ENCODE measurements at regions not wholly inside any gene's neighbourhood (a gene's known extent, or its start where the extent isn't known, plus 50 kb on each side); places are given as distances from the start of the nearest gene placed in this dataset.

DNA sequence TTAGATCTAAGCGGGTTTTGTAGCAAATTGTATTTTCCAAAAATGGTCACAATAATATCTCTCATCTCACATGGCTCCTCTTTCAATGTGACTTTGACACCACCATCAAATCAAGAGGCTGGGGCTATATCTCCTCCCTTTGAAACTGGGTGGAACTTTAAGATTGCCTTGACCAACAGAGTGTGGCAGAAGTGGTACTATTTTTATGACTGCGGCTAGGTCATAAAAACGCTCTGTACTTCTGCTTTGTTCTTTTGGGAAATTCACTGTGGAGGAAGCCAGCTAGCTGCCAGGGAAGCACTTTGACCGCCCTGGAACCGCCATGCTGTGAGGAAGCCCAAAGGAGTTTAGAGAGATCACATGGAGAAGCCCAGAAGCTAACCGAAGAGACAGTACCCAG is 50.7 kb upstream of the ACOT11 start:
- DNase-seq (ENCODE audit: low spot score) = no peak

DNA sequence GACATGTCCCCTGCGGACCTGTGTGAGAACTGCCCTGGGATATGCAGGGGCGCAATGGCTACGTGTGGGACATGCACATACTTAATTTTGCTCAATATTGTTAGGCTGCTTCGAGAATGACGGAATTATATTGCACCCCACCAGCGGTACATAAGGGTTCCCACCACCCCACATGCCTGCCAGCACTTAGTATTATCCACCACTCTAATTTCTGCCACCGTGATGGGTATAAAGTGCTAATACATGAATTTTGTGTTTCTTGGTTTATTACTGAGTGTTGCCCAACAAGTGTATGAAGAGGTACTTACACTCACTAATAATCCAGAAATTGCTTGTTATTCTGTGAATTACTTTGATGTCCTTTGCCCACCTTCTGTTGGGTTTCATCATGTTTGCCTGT is 52.1 kb upstream of the ACOT11 start:
- DNase-seq (ENCODE audit: low spot score) = no peak

DNA sequence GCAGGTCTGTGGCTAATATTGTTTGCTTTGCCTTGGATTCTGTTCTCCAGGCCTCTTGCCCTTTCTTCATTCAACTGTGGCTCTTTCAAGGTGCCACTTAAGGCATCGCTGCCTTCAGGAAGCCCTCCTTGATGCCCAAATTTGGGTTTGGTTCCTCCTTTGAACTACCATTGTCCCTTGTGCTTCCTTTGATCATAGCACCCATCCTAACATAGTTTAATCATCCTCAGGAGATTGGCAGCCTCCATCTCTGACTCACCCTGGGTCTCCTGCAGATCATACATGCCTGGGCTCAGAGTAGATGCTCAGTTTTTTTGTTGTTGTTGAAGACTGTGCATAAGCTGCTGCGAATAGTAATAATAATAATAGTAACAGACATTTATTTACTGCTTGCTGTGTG is 54.4 kb upstream of the ACOT11 start:
- no peak for DNase-seq (ENCODE audit: low spot score)

DNA sequence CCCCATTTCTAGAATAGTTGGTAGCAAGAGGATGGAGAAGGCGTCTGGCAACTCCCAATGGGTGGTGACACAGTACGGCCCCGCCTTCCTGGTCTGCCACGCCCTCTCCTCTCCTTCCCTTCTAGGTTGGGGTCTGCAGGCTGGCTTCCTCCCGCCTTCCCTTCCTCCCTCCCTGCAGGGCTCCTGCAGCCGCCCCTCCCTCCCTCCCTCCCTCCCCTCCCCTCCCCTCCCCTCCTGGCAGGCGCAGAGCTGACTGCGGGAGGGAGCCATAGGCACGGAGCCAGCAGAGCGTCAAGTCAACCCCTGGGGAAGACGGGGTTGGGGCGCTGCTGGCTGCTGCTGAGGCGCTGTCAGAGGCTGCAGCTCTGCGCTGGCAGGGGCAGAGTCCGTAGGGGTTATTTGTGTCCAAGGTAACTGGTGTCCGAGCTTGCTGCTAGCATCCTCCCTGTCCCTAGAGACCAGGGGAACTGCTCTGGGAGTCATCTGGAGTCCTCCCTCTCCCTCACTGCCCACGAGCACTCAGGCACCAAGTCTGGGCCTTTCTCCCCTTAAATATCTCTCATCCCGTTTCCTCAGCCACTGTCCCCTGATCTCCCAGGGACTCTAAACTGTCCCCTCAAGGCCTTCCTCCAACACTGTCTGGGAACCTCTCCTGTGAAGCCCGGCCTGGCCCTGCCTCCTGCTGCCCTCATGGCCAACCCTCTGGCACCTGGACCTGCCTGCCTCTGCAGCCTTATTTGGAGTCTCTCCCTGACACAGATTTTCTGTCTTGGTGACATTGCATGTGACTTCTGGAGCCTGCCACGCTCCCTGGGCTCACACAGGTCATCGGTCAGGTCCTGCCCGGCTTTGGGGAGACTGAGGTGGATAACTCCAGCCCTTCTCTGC is 57.4 kb upstream of the ACOT11 start:
- peak; percentile 89 for DNase-seq (ENCODE audit: low spot score)

DNA sequence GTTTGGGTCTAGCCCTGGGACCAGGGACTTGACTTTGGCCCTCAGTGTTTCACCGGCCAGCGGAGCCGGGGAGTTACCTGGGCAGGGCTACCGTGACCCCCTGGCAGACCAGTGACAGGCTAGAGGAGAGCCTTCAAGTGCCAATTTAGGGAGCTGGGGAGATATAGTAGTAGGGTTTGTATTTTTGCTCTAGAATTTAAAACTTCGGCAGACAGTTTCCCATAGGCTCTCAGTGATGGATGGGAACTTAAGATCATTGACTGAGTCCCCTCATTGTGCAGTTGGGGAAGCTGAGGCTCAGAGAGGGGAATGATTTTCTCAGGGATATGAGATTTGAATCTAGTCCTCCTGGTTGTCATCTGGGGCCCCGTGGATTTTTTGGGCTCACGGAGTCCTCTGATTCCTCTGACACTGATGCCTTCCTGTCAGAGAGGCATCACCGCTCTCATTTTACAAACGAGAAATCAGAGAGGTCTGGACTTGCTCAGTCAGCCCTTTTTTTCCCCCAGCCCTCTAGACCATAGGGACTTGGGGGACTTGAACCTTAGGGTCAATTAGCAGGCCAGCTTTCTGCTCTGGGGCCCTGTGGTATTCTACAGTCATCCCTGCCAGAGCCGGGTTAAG is 58.3 kb upstream of the ACOT11 start:
- no peak for DNase-seq (ENCODE audit: low spot score)

DNA sequence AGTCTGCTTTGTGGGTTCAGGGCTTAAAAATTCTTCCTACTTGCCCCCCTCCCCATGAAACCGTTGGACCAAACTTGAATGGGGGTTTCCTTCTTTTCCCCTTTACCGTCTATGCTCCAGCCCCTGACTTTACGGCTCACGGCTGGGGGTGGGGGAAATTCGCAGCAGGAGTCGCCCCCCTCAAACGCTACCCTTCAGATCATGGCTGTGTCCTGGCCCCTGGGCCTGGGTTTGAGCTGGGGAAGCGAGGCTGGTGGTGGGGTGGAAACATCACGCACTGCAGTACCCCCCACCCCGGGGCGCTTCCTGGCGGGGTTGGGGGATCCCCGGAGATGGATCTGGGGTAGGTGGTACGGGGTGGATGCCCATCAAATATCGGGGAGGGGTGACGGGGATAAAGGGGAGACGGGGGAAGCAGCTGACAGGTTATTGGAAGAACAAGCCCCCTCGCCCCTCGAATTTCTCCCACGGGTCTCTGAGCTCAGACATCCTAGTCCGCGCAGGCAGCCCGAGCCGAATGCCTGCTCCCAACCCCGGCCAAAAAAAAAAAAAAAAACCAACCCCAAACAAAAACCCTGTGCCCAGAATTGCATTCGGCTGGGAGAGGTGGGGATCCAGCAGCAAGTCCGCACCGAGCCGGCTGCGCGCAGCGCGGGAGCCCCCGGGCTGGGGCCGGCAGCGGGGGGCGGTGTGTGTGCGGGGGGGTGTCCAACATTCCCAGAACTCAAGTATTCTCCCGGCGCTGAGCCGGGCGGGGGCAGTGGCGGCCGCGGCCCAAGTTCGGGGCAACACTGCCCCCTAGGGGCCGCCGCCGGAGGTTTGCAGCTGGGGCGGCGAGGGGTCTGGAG is 59.0 kb upstream of the ACOT11 start:
- DNase-seq (ENCODE audit: low spot score) = peak; percentile 77

DNA sequence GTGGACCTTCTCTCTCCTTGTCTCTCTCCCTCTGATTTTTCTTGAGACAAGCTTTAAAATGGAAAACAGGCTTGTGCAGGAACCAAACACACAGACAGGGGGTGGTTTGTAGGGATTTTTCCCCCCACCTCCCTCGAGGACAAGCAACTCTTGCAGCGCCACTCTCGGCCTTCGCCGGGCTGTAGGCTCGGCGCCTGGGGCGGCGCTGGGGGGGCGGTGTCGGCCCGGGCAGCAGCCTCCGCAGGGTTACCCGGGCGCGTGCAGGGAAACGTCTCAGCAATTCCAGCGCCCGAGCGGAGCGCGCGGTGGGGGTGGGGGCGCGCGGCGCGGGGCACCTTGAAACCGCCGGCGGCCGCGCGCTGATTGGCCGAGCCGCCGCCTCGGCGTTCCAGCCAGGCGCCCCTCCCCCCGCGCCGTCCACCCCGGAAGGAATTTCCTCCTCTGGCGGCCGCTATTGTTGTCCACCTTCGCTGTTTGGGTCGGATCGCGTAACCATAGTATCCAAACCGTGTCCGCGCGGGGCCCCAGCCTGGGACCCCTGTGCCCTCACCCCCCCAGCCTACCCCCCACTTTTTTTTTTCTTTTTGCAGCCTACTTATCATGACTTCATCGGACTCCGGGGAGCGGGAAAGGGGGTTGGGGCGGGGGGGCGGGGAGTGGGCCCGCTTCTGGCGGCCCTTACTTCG is 59.8 kb upstream of the ACOT11 start:
- peak; percentile 81 for DNase-seq (ENCODE audit: low spot score)

DNA sequence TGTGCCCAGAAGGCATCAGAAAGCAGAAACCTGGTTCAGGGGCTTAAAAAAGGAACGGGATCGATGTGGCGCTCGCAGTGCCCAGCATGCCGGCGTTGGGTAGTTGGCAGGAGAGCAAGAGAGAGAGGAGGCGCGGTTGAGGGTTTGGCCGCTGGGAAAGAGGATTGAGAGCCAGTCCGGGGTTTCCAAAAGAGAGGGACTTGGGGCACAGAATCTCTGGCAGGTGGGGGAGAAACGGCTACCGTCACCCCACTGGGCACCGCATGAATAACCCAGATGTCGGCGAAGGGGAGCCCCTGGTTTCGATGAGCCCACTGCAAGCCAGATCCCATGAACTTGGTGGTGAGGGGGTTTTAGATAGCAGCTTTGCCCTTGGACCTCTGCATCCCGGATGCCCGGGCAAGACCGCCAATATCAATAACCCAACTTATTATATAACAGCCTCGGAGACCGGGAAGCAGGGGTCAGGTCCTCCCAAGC is 60.4 kb upstream of the ACOT11 start:
- DNase-seq (ENCODE audit: low spot score) = no peak

DNA sequence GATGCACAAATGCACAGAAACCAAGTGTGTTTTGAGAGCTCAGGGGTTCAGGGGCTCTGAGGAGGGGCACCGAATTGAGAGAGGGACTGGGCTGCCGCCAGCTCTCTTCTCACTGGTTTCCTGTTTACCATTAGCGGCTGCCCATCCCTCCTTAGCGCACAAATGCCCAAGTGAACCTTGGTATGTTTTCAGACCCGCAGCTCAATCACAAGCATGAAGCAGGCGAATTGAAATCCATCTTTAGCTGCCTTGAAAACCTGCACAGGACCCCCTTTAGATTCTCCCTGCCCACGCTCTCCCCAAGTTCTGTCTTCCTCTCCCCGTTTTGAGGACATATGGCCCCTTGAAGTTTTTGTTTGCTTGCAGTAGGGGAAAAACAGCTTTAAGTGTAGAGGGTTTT is 61.1 kb upstream of the ACOT11 start:
- no peak for DNase-seq (ENCODE audit: low spot score)

DNA sequence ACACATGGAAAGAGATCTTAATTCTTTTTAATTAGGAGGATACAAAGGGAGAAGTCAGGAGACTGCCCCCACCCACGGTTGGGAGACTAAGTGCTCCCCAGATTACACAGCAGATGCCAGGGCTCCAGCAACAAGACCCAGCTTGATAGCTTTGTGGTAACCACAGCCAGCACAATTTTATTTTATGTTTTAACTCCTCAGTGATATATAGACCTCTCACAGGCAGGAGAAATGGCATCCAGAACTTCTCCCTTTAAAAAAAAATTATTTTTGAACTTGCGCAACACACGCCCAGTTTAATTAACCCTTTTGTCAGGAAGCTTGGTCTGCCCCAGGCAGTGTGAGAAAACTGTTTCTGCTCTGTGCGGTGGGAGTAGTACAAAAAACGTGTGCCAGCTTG is 62.6 kb upstream of the ACOT11 start:
- DNase-seq (ENCODE audit: low spot score) = no peak

DNA sequence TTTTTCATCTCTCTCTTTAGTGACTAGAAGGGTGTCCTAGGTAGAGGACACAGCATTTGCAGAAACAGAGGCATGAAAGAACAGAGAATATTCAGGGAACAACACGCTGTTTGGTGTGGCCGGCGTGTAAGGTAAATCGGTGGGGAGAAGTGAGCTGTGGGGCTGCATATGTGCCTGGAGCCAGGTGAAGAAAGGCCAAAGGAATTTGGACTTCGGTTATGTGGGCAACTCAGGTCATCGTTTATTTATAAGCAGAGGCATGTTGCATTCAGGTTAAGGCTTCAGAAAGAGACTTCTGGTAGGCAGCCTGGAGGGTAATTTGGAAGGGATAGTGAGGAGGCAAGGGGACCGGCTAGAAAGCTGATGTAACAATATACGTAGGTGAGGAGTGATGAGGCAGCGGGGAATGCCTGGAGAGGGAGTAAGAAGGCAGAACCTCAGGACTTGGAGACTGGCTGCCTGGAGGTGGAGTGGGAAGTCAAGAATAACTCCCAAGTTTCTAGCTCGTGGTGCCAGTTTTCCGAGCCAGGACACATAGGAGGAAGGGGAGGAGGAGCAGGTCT is 64.1 kb upstream of the ACOT11 start:
- no peak for DNase-seq (ENCODE audit: low spot score)

DNA sequence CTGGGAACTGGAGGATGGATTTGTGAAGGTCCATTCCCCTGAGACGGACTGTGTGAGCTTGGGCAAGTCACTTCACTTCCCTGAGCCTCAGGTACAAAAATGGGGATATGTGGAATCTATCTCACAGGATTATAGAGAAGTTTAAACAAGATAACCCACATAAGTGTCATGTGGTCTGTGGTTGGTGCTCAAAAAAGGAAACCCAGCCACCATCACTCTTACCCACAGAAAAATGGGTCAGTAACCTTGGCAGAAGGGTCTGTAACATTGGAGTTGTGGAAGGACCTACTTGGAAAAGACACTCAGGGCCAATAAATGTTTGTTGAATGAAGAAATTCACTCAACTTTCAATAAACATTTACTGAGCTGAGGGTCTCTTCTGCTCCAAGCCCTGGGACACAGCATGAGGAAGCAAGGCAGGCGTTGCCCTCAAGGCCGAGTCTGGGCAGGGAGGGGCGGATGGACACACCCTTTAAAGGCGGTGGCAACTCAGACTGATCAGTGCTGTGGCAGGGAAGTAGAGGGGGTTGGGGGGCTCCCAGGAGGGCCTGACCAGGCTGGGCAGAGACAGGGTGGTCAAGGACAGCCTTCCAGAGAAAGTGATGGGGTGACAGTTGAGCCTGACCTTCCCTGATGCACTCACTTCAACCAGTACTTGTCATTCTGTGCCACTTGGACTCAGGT is 66.7 kb upstream of the ACOT11 start:
- DNase-seq (ENCODE audit: low spot score) = no peak

DNA sequence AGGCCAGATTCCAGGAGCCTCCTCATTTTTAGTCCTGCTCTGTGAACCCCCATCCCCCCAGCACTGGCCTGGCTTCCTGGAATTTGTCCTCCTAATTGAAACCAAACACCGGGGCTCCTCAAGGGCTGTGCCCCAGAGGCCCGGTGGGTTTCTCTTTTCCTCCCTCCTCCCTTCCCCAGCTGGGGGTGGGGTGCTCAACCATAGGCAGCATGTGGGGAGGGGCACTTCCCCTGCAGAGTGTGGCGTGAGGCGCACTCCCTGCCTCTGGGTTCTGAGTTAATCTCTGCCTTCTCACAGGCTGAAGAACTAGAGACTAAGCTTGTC is 67.5 kb upstream of the ACOT11 start:
- DNase-seq (ENCODE audit: low spot score) = no peak

DNA sequence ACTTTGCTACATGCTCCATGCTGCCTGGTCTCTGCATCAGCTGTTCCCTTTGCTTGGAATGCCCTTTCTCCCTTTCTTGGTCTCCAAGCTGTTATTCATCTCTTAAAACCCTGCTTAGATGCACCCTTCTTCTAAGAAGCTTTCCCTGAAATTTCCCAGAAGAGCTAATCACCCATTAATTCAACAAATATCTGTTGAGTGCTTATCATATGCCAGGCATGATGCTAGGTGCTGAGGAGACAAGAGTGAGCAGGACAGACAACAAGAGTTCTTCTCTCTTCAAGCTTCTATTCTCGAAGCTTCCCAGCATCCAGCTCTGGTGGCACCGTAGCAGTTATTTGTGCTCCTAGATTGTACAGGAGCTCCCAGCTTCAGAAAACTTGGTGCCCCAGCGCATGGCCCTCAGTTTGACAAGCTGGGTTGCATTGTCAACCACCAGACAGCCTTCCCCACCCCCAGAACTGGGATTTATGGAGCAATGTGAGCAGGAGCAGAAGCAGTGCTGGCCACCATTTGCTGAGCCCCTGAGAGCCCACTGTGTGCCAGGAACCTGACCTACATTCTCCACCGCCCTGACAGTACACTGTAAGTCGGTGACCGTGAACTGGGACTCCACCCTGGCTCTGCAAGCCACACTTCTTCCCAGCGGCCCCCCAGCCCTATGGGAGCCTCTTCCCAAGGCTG is 68.0 kb upstream of the ACOT11 start:
- no peak for DNase-seq (ENCODE audit: low spot score)

DNA sequence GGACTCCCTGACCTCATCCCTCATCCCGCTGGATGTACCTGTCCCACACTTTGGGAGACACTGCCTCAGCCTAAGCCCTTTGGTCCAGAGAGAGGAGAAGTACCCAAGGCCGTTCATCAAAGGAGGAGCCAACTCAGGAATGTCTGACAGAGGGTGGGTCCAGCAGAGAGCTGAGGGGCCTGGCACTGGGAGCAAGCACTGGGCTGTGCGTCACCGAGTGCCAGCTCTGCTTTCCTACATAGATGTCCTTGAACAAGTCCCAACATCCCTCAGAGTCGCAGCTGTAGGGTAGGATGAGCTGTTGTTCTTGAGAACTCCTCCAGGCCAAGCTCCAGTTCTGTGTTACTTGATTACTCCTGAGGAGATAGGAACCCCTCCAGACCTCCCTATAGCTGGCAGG is 68.8 kb upstream of the ACOT11 start:
- no peak for DNase-seq (ENCODE audit: low spot score)

DNA sequence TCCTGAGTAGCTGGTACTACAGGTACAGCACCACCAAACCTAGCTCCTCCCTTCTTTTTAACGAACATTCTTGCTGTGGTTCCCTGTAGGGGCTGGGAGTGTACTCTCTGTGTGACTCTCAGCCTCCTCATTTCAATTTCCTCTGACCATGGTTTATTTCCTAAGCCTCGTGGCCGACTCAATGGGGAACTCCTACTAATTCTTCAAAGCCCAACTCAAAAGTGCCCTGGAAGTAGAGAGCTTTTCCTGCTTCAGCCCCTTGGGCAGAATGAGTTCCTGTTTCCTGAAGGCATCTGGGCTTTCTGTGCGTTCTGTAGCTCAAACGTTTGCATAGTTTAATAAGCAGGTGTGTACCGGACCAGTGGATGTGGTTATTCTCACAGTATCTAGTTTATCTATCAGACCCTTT is 70.9 kb upstream of the ACOT11 start:
- DNase-seq (ENCODE audit: low spot score) = no peak

DNA sequence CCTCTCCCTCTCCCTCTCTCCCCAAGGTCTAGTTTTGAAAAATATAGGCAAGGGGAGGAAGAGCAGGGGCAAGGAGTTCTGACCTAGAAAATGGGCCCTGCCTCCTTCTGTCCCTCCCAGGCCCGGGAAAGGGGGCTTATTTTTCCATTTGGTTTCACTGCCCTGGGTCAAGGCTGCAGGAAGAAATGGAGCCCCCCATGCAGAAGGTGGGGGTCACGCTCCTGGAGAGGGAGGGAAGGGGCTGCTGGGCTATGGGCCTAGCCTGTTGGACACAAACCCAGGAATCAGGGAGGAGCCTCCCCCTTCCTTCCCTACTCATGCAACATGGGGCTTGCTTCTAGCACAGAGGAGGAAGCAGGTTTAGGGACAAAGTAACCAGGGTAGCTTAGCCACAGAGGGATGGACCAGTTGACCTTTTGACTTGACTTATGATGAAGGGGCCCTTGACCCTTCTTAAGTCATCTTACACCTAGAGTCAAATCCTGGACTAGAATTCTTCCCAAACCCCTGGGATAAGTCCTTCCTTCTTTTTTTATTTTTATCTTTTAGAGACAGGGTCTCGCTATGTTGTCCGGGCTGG is 70.4 kb upstream of the SSBP3 start:
- no peak for DNase-seq (ENCODE audit: low spot score)

DNA sequence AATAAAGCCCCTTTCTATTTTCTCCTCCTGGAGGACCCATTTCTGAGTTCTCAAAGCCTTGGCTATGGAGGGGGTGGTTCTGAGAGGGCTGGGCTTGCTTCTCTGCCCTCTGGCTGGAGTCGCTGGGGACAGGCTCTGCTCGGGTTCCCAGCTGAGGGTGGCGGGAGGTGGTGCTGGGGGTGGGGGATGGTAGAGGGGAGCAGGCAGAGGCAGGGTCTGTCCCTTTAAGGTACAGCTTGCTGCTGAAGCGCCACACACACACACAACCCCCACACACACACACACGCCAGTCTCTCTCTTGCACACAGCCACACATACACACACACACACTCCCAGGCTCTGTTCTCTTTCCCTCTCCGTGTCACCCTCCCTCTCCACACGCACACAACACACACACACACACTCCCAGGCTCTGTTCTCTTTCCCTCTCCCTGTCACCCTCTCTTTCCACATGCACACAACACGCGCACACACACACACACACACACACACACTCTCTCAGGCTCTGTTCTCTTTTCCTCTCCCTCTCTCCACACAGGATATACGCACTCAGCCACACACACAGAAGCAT is 69.8 kb upstream of the SSBP3 start:
- no peak for DNase-seq (ENCODE audit: low spot score)

DNA sequence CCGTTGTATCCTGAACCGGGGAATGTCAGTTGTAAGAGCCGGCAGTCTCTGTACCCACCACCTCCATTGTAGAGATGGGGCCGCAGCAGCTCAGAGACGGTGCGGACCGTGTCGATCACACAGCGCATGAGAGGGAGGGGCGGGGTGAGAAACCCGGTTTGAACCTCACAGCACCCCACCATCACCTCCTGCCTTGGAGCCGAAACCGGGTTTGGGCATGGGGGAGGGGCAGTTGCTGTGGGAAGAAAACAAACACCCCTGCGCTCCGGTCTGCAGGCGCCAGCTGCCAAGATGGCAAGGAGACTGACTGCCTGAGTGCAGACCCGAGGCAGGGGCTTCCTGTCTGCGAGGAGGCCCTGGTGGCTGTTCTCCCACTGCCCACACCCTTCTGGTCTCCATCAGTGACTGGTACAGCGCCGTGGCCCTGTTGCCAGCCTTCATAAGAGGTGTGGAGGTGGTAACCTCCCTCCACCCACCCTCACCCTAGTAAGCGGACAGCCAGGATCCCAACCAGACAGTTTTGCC is 69.2 kb upstream of the SSBP3 start:
- DNase-seq (ENCODE audit: low spot score) = no peak

Measured in SK-N-DZ (cell line).